Neuronal stem cell (in vitro differentiated cells): ENCODE measurements at regions not wholly inside any gene's neighbourhood (a gene's known extent, or its start where the extent isn't known, plus 50 kb on each side); places are given as distances from the start of the nearest gene placed in this dataset.

ENCODE experiments used
- DNase-seq: peaks from one replicate; pipeline ENCODE4 v3.0.0-alpha.2; 2013; ENCODE audit warnings: low spot score
- H2AFZ ChIP-seq: one replicate; pipeline ENCODE4 v1.6.1; 2013; ENCODE audit warnings: mild to moderate bottlenecking, low read length, inconsistent platforms
- H2AK5ac ChIP-seq: 2 replicates; pipeline ENCODE4 v1.6.1; 2013; ENCODE audit warnings: low read depth, mild to moderate bottlenecking, inconsistent platforms, low read length, moderate library complexity, mixed read lengths
- H2BK120ac ChIP-seq: 2 replicates; pipeline ENCODE4 v1.6.1; 2013; ENCODE audit warnings: low read depth, mild to moderate bottlenecking, inconsistent platforms, low read length, moderate library complexity, mixed read lengths
- H2BK12ac ChIP-seq: one replicate; pipeline ENCODE4 v1.6.1; 2013; ENCODE audit warnings: low read length, inconsistent platforms
- H2BK15ac ChIP-seq: 2 replicates; pipeline ENCODE4 v1.6.1; 2013; ENCODE audit warnings: mild to moderate bottlenecking, low read length, inconsistent platforms, mixed read lengths
- H2BK5ac ChIP-seq: one replicate; pipeline ENCODE4 v1.6.1; 2013; ENCODE audit warnings: inconsistent platforms, mild to moderate bottlenecking, low read length, moderate library complexity
- H3K14ac ChIP-seq: one replicate; pipeline ENCODE4 v1.6.1; 2013; ENCODE audit warnings: low read length, inconsistent platforms
- H3K18ac ChIP-seq: 2 replicates; pipeline ENCODE4 v1.6.1; 2013; ENCODE audit warnings: low read length, inconsistent platforms
- H3K23ac ChIP-seq: 2 replicates; pipeline ENCODE4 v1.6.1; 2013; ENCODE audit warnings: low read depth, mild to moderate bottlenecking, mixed read lengths, low read length, inconsistent platforms; ENCODE audit not compliant: poor library complexity
- H3K27ac ChIP-seq: replicated peaks from 3 replicates; pipeline ENCODE4 v1.5.1; 2013; ENCODE audit warnings: low read length, inconsistent platforms
- H3K27me3 ChIP-seq, 3 experiments: 2 replicates each; pipeline ENCODE4 v1.6.1; 2013; ENCODE audit warnings: low read length in 3 of 3, mild to moderate bottlenecking in 2 of 3, inconsistent platforms in 1 of 3, low read depth in 1 of 3, mixed read lengths in 1 of 3, moderate library complexity in 1 of 3; ENCODE audit not compliant: control insufficient read depth in 3 of 3, insufficient read depth in 3 of 3
- H3K36me3 ChIP-seq, 2 donors: replicated peaks in 1 of 2; 2 replicates each; pipeline ENCODE4 v1.6.1; 2013; ENCODE audit warnings: low read length in 2 of 2; ENCODE audit not compliant: control insufficient read depth in 2 of 2, insufficient read depth in 2 of 2
- H3K4ac ChIP-seq: 2 replicates; pipeline ENCODE4 v1.6.1; 2013; ENCODE audit warnings: inconsistent platforms, mild to moderate bottlenecking, low read length, moderate library complexity
- H3K4me1 ChIP-seq, 2 donors: 1 replicate in 1 of 2; 2 replicates in 1 of 2; pipeline ENCODE4 v1.6.1; 2013; ENCODE audit warnings: low read length in 2 of 2, low read depth in 1 of 2; ENCODE audit not compliant: control insufficient read depth in 2 of 2, insufficient read depth in 1 of 2
- H3K4me2 ChIP-seq: one replicate; pipeline ENCODE4 v1.6.1; 2013; ENCODE audit warnings: mild to moderate bottlenecking, low read length, inconsistent platforms; ENCODE audit not compliant: insufficient read depth, poor library complexity, severe bottlenecking
- H3K4me3 ChIP-seq, 2 donors: 2 replicates each; pipeline ENCODE4 v1.5.1; 2013; ENCODE audit warnings: low read length in 2 of 2, mild to moderate bottlenecking in 2 of 2, inconsistent platforms in 1 of 2, moderate library complexity in 1 of 2
- H3K79me1 ChIP-seq: one replicate; pipeline ENCODE4 v1.6.1; 2013; ENCODE audit warnings: low read depth, mild to moderate bottlenecking, inconsistent platforms, low read length, moderate library complexity
- H3K9ac ChIP-seq: one replicate; pipeline ENCODE4 v1.6.1; 2013; ENCODE audit warnings: mild to moderate bottlenecking, low read depth, low read length, inconsistent platforms; ENCODE audit not compliant: poor library complexity
- H3K9me3 ChIP-seq, 2 donors: replicated peaks in 1 of 2; 2 replicates each; pipeline versions ENCODE3 to v1.6.1; 2013; ENCODE audit warnings: low read length in 2 of 2, mild to moderate bottlenecking in 2 of 2, inconsistent platforms in 1 of 2, low read depth in 1 of 2, mixed read lengths in 1 of 2, moderate library complexity in 1 of 2; ENCODE audit not compliant: control insufficient read depth in 2 of 2, insufficient read depth in 1 of 2
- H4K8ac ChIP-seq: one replicate; pipeline ENCODE4 v1.6.1; 2013; ENCODE audit warnings: low read depth, mild to moderate bottlenecking, inconsistent platforms, low read length, moderate library complexity
- H4K91ac ChIP-seq: one replicate; pipeline ENCODE4 v1.6.1; 2013; ENCODE audit warnings: low read length, low read depth, mild to moderate bottlenecking, inconsistent platforms; ENCODE audit not compliant: poor library complexity
- WGBS, 2 donors: extraction: QIAGEN DNeasy Blood & Tissue Kit; methylation state at CpG; one replicate each; pipeline ENCODE4 v1.1.7; 2013; ENCODE audit warnings: missing lambda C conversion rate in 2 of 2, mixed read lengths in 1 of 2; ENCODE audit not compliant: insufficient read length in 2 of 2, insufficient replicate concordance in 1 of 2; ENCODE audit errors: extremely low coverage in 2 of 2; 5-methylcytosine and 5-hydroxymethylcytosine counted together

DNA sequence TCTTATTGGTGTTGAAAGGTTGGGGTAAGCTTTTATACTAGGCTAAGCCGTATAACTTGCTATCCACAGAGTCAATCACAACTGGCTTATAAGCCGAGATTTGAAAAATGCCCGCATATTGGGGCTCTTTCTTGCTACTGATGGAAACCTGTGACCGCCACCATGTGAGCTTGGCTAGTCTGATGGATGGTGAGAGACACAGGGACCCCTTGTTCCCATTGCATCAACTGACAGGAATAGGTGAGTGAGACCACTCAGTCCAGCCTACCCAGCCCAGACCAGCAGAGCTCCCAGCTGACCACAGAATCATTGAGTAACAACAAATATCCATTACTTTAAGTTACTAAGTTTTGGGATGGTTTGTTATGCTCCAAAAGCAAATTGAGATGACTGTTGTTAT is 676.4 kb upstream of the HS6ST1 start:
- H3K36me3 ChIP-seq, result no peaks in the 10 kb centered on the region
- H3K4me2 ChIP-seq, result no peak overlapping the region
- no peak overlapping the region for H4K91ac ChIP-seq
- no CpG with 5 or more reads among the region's 4 CpGs for WGBS, 2 donors
- no peak overlapping the region for H2AFZ ChIP-seq
- no peak overlapping the region for H2AK5ac ChIP-seq
- no peaks in the 10 kb centered on the region for H3K4me1 ChIP-seq
- no peak overlapping the region for H4K8ac ChIP-seq
- no peak overlapping the region for H3K4ac ChIP-seq
- no peak overlapping the region for H2BK15ac ChIP-seq
- H2BK12ac ChIP-seq, result no peak overlapping the region
- no peak overlapping the region for H3K27ac ChIP-seq
- no peak for DNase-seq
- H3K23ac ChIP-seq, result no peak overlapping the region
- no peak overlapping the region for H2BK5ac ChIP-seq
- no peaks in the 10 kb centered on the region for H3K79me1 ChIP-seq
- H3K27me3 ChIP-seq, result no peaks in the 10 kb centered on the region
- no peak overlapping the region for H3K9ac ChIP-seq
- no peak overlapping the region for H3K18ac ChIP-seq
- H3K4me3 ChIP-seq, result no peak overlapping the region
- no peaks in the 10 kb centered on the region for H3K9me3 ChIP-seq
- H3K14ac ChIP-seq, result no peak overlapping the region
- no peak overlapping the region for H2BK120ac ChIP-seq

DNA sequence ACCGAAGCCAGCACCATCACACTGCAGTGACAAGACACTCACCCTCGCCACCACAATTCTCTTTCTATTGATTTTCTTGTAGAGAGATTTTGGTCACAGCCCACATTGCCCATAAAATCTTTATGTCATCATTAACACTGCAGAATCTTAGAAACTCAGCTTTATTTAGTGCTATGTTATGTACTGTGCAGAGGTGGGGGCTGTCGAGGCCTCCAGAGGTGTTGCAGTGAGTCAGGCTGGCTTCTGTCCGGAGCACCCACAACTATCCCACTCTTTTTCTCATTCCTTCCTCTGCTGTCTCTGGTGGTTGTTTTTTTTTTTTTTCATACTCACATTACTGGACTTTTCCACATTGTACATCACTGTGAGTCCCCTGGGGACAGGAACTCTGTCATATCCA is 677.4 kb upstream of the HS6ST1 start:
- Histone ChIP-seq H3K23ac (no peak overlapping the region), H3K4me2 (no peak overlapping the region), H3K4me3 (no peak overlapping the region), H3K36me3 (no peaks in the 10 kb centered on the region), H3K9me3 (no peaks in the 10 kb centered on the region), H3K27ac (no peak overlapping the region), H3K4ac (no peak overlapping the region), H2AFZ (no peak overlapping the region), H2BK120ac (no peak overlapping the region), H3K27me3 (no peaks in the 10 kb centered on the region), H2BK5ac (no peak overlapping the region), H2BK12ac (no peak overlapping the region), H2BK15ac (no peak overlapping the region), H2AK5ac (no peak overlapping the region), H3K9ac (no peak overlapping the region), H3K4me1 (no peaks in the 10 kb centered on the region), H4K91ac (no peak overlapping the region), H4K8ac (no peak overlapping the region), H3K18ac (no peak overlapping the region), H3K14ac (no peak overlapping the region), H3K79me1 (no peaks in the 10 kb centered on the region)
- DNase-seq, result no peak
- WGBS, 2 donors, result no CpG with 5 or more reads among the region's 4 CpGs

DNA sequence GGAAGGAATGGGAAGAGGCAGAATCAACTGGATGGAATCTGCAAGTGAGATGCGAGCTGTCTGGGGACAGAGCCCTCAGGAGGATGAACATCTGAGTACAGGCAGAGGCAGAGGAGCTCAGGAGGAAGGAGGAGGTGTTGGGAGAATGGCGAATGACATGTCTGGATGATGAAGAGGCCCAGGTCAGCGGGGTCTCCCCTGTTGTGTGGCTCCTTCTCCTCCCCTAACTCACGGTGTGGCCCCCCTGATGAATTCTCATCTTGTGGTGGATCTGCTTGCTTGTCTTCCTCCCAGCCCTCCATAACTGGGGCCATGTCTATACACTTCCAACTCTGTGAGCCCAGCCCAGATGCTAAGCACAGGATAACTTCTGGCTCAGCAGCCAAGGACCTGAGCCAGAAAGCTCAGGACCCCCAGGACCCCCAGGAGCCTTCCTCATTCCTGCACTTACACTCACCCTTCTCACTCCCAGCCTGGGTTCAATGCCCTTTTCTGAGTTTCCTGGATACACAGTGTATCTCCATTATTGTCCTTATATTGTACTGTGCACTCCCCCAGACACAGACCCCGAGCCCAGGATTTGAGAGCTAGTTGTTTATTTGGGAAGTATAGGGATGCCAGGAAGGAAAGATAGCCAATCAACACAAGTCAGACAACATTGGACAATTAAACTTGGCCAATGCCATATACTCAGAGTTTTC is 678.6 kb upstream of the HS6ST1 start:
- Histone ChIP-seq H3K4me2 (no peak overlapping the region), H2AK5ac (peak overlapping the region; percentile 13), H3K79me1 (no peaks in the 10 kb centered on the region), H4K91ac (no peak overlapping the region), H4K8ac (no peak overlapping the region), H3K4me1 (no peaks in the 10 kb centered on the region), H3K9ac (no peak overlapping the region), H3K27me3 (peaks cover 0 to 3% (median 0%) of the 10 kb centered on the region in 3 experiments), H3K4me3 (no peak overlapping the region), H2BK15ac (no peak overlapping the region), H3K23ac (no peak overlapping the region), H2BK5ac (no peak overlapping the region), H2BK12ac (no peak overlapping the region), H3K18ac (no peak overlapping the region), H3K9me3 (peaks cover 0 to 2% of the 10 kb centered on the region in 2 donors), H3K4ac (no peak overlapping the region), H3K14ac (no peak overlapping the region), H3K27ac (no peak overlapping the region), H2BK120ac (no peak overlapping the region), H2AFZ (no peak overlapping the region), H3K36me3 (no peaks in the 10 kb centered on the region)
- no peak for DNase-seq
- WGBS, 2 donors, result no CpG with 5 or more reads among the region's 5 CpGs

DNA sequence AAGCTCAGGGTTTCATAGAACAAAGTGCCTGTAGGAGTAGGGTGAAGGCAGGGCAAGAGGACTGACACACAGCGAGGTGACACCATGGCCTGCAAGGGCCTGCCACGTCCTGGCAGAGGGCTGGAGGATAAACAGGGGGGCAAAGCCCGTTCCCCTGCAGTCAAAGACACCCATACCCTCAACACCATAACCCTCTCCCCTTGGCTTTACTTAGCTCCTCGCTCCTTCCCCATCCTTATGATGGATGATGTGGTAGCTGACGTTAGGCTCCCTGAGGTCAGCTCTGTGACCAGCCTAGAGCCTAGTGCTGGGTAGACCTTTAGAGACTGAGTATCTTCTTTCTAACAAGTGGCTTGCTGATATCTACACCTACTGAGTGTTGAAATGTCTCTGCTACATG is 683.3 kb upstream of the HS6ST1 start:
- Histone ChIP-seq H4K8ac (no peak overlapping the region), H4K91ac (no peak overlapping the region), H2BK12ac (no peak overlapping the region), H3K23ac (no peak overlapping the region), H3K4me1 (no peaks in the 10 kb centered on the region), H3K9ac (no peak overlapping the region), H3K14ac (no peak overlapping the region), H3K4me3 (no peak overlapping the region), H3K18ac (no peak overlapping the region), H3K27ac (no peak overlapping the region), H3K4ac (no peak overlapping the region), H3K79me1 (no peaks in the 10 kb centered on the region), H3K36me3 (no peaks in the 10 kb centered on the region), H2BK120ac (no peak overlapping the region), H3K9me3 (peaks cover 0 to 2% of the 10 kb centered on the region in 2 donors), H2AFZ (no peak overlapping the region), H2AK5ac (no peak overlapping the region), H2BK15ac (no peak overlapping the region), H3K27me3 (peaks cover 0 to 3% (median 0%) of the 10 kb centered on the region in 3 experiments), H2BK5ac (no peak overlapping the region), H3K4me2 (no peak overlapping the region)
- WGBS, 2 donors, result no CpG with 5 or more reads among the region's 5 CpGs
- DNase-seq, result no peak
